GM10248 (cell line): ENCODE measurements at regions not wholly inside any gene's neighbourhood (a gene's known extent, or its start where the extent isn't known, plus 50 kb on each side); places are given as distances from the start of the nearest gene placed in this dataset.

Experiments
- CTCF ChIA-PET: fragments of 300-600 bp; sonication (Branson Sonifier 250); formaldehyde crosslinking; extraction: SDS; loops from one replicate; lab custom pipeline; 2021; ENCODE audit warnings: antibody characterized with exemption; lab: Yijun Ruan, JAX
- POLR2A ChIA-PET: fragments of 350-650 bp; sonication (Branson Sonifier 250); formaldehyde crosslinking; extraction: SDS; loops from one replicate; lab custom pipeline; 2020; ENCODE audit warnings: antibody characterized with exemption; lab: Yijun Ruan, JAX
- DNase-seq: peaks from one replicate; pipeline ENCODE4 v3.0.0; 2012; ENCODE audit errors: extremely low spot score
- TF ChIP-seq, protein P1 (sequence below): IDR thresholded peaks from 2 replicates; pipeline ENCODE4 v1.5.1; 2012; ENCODE audit warnings: mild to moderate bottlenecking, low read depth; ENCODE audit errors: extremely low read depth, missing control alignments, control extremely low read depth

- CTCF ChIA-PET, result no interaction called here
- no peak for DNase-seq
- POLR2A ChIA-PET, result no interaction called here
- TF ChIP-seq, protein P1, sequence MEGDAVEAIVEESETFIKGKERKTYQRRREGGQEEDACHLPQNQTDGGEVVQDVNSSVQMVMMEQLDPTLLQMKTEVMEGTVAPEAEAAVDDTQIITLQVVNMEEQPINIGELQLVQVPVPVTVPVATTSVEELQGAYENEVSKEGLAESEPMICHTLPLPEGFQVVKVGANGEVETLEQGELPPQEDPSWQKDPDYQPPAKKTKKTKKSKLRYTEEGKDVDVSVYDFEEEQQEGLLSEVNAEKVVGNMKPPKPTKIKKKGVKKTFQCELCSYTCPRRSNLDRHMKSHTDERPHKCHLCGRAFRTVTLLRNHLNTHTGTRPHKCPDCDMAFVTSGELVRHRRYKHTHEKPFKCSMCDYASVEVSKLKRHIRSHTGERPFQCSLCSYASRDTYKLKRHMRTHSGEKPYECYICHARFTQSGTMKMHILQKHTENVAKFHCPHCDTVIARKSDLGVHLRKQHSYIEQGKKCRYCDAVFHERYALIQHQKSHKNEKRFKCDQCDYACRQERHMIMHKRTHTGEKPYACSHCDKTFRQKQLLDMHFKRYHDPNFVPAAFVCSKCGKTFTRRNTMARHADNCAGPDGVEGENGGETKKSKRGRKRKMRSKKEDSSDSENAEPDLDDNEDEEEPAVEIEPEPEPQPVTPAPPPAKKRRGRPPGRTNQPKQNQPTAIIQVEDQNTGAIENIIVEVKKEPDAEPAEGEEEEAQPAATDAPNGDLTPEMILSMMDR, result no peak
Observed at GRCh38 chr5:104937598-104937997, 1375.0 kb upstream of the NUDT12 start.

DNA sequence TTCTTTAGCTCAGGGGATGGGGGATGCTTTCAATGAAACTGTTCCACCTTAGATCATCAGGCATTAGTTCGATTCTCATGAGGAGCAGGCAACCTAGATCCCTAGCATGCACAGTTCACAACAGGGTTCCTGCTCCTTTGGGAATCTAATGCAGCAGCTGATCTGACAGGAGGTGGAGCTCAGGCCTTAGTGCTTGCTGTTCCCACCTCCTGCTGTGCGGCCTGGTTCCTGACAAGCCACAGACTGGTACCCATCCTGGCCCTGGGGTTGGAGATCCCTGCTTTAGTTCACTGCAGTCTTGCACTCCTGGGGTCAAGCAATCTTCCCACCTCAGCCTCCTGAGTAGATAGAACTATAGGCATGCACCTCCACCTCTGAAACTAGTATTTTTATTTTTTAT, 1369.8 kb upstream of the NUDT12 start:
- TF ChIP-seq, protein P1, result no peak
- ChIA-PET CTCF (interaction anchor here (0.8 to 1.4 kb wide), 2 partner anchors 17 to 21 kb away, joined by 3 to 4 read pairs; no protein-coding TSS in a partner anchor), POLR2A (no interaction called here)
- DNase-seq, result no peak

DNA sequence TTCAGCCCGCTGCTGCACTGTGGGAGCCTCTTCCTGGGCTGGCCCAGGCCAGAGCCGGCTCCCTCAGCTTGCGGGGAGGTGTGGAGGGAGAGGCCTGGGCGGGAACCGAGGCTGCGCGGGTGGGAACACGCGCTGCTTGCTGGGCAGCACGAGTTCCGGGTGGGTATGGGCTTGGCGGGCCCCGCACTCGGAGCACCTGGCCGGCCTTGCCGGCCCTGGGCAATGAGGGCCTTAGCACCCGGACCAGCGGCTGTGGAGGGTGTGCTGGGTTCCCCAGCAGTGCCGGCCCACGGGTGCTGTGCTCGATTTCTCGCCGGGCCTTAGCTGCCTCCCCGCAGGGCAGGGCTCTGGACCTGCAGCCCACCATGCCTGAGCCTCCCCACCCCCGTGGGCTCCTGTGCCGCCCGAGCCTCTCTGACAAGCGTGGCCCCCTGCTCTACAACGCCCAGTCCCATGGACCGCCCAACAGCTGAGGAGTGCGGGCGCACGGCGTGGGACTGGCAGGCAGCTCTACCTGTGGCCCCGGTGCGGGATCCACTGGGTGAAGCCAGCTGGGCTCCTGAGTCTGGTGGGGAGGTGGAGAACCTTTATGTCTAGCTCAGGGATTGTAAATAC, 1366.4 kb upstream of the NUDT12 start:
- DNase-seq, result no peak

GRCh38 chr5:104915226-104915625, 1352.6 kb upstream of the NUDT12 start:
- TF ChIP-seq, protein P1, result no peak
- CTCF ChIA-PET, result interaction anchor here (0.8 kb wide), 1 partner anchor 17 kb away, joined by 3 read pairs; no protein-coding TSS in a partner anchor

More for the DNA sequence above, 1366.4 kb upstream of the NUDT12 start:
- ChIA-PET CTCF (no interaction called here), POLR2A (no interaction called here)
- TF ChIP-seq, protein P1, result no peak

DNA sequence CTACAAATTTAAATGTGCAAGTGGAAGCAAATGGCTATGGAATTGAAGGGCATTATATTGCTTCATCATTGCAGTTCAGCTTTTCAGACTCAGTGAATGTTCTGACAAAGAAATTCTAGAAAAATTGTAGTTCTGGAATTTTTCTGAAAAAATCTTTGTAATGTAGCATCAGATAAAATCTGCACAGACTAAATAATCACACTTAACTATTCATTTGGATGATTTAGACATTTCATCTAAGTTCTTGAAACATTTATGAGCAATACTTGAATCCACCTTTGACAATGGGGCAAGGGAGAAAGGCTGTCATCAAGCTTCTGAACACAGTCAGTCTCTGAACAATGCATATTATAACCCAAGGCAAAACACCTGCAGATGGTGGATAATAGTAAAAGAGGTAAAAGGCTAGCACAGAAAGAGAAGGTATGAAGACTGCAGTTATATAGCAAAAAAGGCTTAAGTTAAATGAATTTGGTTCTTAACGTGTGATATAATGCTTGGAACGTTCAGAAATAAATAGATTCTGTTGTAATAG, 1352.0 kb upstream of the NUDT12 start:
- TF ChIP-seq, protein P1, result no peak
- ChIA-PET POLR2A (no interaction called here), CTCF (interaction anchor here (1.3 kb wide), 1 partner anchor 10 kb away, joined by 3 read pairs; no protein-coding TSS in a partner anchor)
- no peak for DNase-seq

More at GRCh38 chr5:104915226-104915625, 1352.6 kb upstream of the NUDT12 start:
- POLR2A ChIA-PET, result no interaction called here
- DNase-seq, result no peak

DNA sequence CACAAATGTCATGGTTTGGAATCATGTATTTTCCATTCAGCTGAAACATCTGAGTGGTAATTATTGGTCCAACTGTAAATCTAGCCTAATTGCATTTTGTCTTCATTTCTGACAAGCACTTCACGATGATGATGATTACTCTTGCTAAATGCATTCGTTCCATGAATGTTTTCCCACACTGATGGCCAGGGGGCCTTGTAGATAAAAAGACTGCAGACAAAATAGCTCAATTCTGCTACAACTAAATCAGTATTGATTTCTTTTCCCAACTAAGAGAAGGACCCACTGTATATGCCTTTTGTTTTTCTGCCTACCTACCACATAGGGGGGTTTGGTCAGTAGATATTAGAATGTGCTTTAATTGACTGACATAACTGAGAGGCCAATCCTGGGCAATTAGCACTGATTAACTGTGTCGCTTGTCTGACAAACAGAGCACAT, 1351.3 kb upstream of the NUDT12 start:
- POLR2A ChIA-PET, result no interaction called here
- DNase-seq, result no peak
- TF ChIP-seq, protein P1, result no peak
- CTCF ChIA-PET, result interaction anchor here (1.3 kb wide), 1 partner anchor 11 kb away, joined by 3 read pairs; no protein-coding TSS in a partner anchor
